22Rv1 (cell line): ENCODE measurements at regions not wholly inside any gene's neighbourhood (a gene's known extent, or its start where the extent isn't known, plus 50 kb on each side); places are given as distances from the start of the nearest gene placed in this dataset.

Source experiments
- ZFX ChIP-seq: fragments of 450-650 bp; IDR thresholded peaks from 2 replicates; pipeline ENCODE4 v1.6.1; 2017; ENCODE audit warnings: antibody characterized with exemption, borderline replicate concordance
- TF ChIP-seq, protein P1 (sequence below): fragments of 450-650 bp; IDR thresholded peaks from 2 replicates; pipeline ENCODE4 v1.5.1; 2017; ENCODE audit warnings: mild to moderate bottlenecking

GRCh38 chr6:113221850-113222249, 635.3 kb upstream of the MARCKS start:
- no peak for TF ChIP-seq ZFX
- TF ChIP-seq, protein P1, sequence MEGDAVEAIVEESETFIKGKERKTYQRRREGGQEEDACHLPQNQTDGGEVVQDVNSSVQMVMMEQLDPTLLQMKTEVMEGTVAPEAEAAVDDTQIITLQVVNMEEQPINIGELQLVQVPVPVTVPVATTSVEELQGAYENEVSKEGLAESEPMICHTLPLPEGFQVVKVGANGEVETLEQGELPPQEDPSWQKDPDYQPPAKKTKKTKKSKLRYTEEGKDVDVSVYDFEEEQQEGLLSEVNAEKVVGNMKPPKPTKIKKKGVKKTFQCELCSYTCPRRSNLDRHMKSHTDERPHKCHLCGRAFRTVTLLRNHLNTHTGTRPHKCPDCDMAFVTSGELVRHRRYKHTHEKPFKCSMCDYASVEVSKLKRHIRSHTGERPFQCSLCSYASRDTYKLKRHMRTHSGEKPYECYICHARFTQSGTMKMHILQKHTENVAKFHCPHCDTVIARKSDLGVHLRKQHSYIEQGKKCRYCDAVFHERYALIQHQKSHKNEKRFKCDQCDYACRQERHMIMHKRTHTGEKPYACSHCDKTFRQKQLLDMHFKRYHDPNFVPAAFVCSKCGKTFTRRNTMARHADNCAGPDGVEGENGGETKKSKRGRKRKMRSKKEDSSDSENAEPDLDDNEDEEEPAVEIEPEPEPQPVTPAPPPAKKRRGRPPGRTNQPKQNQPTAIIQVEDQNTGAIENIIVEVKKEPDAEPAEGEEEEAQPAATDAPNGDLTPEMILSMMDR: no peak
